OCI-LY1 (cell line): ENCODE measurements at regions not wholly inside any gene's neighbourhood (a gene's known extent, or its start where the extent isn't known, plus 50 kb on each side); places are given as distances from the start of the nearest gene placed in this dataset.

Experiments
- H2AFZ ChIP-seq: fragments of 200-600 bp; sonication (generic), shearing (Covaris generic); 2 replicates; pipeline ENCODE4 v1.6.0; 2014; ENCODE audit warnings: antibody characterized with exemption, mild to moderate bottlenecking, low read length
- H3F3A ChIP-seq: fragments of 200-600 bp; sonication (generic), shearing (Covaris generic); 2 replicates; pipeline ENCODE4 v1.6.0; 2014; ENCODE audit warnings: mild to moderate bottlenecking, antibody characterized with exemption, low read length, moderate library complexity; ENCODE audit not compliant: insufficient read depth
- H3K27ac ChIP-seq: fragments of 200-600 bp; sonication (generic); 2 replicates; pipeline ENCODE4 v1.5.1; 2014; ENCODE audit warnings: low read length, mixed run types, mild to moderate bottlenecking, low read depth; ENCODE audit not compliant: poor library complexity, severe bottlenecking
- H3K27me3 ChIP-seq: fragments of 200-600 bp; sonication (generic); 2 replicates; pipeline ENCODE4 v1.6.0; 2014; ENCODE audit warnings: antibody characterized with exemption, mild to moderate bottlenecking, low read length, moderate library complexity; ENCODE audit not compliant: insufficient read depth
- H3K36me3 ChIP-seq: fragments of 200-600 bp; sonication (generic); 2 replicates; pipeline ENCODE4 v1.6.1; 2014; ENCODE audit warnings: mild to moderate bottlenecking, antibody characterized with exemption, low read length, moderate library complexity, mixed read lengths; ENCODE audit not compliant: insufficient read depth
- H3K4me1 ChIP-seq: fragments of 200-600 bp; sonication (generic); 2 replicates; pipeline ENCODE4 v1.5.1; 2014; ENCODE audit warnings: mild to moderate bottlenecking, low read length, moderate library complexity; ENCODE audit not compliant: insufficient read depth, severe bottlenecking
- H3K4me2 ChIP-seq: fragments of 200-600 bp; sonication (generic), shearing (Covaris generic); 2 replicates; pipeline ENCODE4 v1.6.1; 2014; ENCODE audit warnings: low read length
- H3K4me3 ChIP-seq: fragments of 200-600 bp; sonication (generic); 2 replicates; pipeline ENCODE4 v1.5.1; 2014; ENCODE audit warnings: low read length, low read depth, mild to moderate bottlenecking, mixed read lengths; ENCODE audit not compliant: poor library complexity, severe bottlenecking
- H3K79me2 ChIP-seq: fragments of 200-600 bp; shearing (Covaris generic); 2 replicates; pipeline ENCODE4 v1.6.1; 2016; ENCODE audit warnings: mixed run types, low read length, mixed read lengths; ENCODE audit not compliant: insufficient read depth
- H3K9ac ChIP-seq: fragments of 200-600 bp; sonication (generic), shearing (Covaris generic); 2 replicates; pipeline ENCODE4 v1.6.1; 2014; ENCODE audit warnings: mild to moderate bottlenecking, low read length, mixed read lengths
- H3K9me2 ChIP-seq: fragments of 200-600 bp; sonication (generic), shearing (Covaris generic); 2 replicates; pipeline ENCODE4 v1.6.1; 2014; ENCODE audit warnings: low read depth, mild to moderate bottlenecking, low read length, mixed read lengths
- H3K9me3 ChIP-seq: fragments of 200-600 bp; shearing (Covaris generic); 2 replicates; pipeline ENCODE4 v1.6.1; 2014; ENCODE audit warnings: low read length, mixed read lengths
- H4K20me1 ChIP-seq: fragments of 200-600 bp; sonication (generic), shearing (Covaris generic); 2 replicates; pipeline ENCODE4 v1.6.0; 2016; ENCODE audit warnings: mild to moderate bottlenecking, low read length; ENCODE audit not compliant: insufficient read depth
- EZH2 ChIP-seq: fragments of 200-600 bp; sonication (generic), shearing (Covaris generic); IDR thresholded peaks from 2 replicates; pipeline ENCODE4 v1.8.0; 2017; ENCODE audit warnings: borderline replicate concordance, mixed run types, mild to moderate bottlenecking, antibody characterized with exemption, low read length, moderate library complexity, mixed read lengths
- TF ChIP-seq, protein P1 (sequence below): fragments of 200-600 bp; sonication (generic), shearing (Covaris generic); IDR thresholded peaks from 2 replicates; pipeline ENCODE4 v1.5.1; 2017; ENCODE audit warnings: mild to moderate bottlenecking, antibody characterized with exemption, low read length, moderate library complexity, mixed read lengths

- Histone ChIP-seq H3K9ac (no peak overlapping the region), H3K4me3 (no peak overlapping the region), H2AFZ (no peak overlapping the region), H3K27ac (no peak overlapping the region), H3K4me2 (no peak overlapping the region), H3K4me1 (no peaks in the 10 kb centered on the region), H3K36me3 (no peaks in the 10 kb centered on the region), H3F3A (no peaks in the 10 kb centered on the region), H4K20me1 (no peaks in the 10 kb centered on the region), H3K27me3 (no peaks in the 10 kb centered on the region), H3K9me2 (no peaks in the 10 kb centered on the region), H3K79me2 (no peaks in the 10 kb centered on the region), H3K9me3 (no peaks in the 10 kb centered on the region)
- no peak for TF ChIP-seq EZH2
- TF ChIP-seq, protein P1, sequence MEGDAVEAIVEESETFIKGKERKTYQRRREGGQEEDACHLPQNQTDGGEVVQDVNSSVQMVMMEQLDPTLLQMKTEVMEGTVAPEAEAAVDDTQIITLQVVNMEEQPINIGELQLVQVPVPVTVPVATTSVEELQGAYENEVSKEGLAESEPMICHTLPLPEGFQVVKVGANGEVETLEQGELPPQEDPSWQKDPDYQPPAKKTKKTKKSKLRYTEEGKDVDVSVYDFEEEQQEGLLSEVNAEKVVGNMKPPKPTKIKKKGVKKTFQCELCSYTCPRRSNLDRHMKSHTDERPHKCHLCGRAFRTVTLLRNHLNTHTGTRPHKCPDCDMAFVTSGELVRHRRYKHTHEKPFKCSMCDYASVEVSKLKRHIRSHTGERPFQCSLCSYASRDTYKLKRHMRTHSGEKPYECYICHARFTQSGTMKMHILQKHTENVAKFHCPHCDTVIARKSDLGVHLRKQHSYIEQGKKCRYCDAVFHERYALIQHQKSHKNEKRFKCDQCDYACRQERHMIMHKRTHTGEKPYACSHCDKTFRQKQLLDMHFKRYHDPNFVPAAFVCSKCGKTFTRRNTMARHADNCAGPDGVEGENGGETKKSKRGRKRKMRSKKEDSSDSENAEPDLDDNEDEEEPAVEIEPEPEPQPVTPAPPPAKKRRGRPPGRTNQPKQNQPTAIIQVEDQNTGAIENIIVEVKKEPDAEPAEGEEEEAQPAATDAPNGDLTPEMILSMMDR, result no peak
Observed at GRCh38 chr3:180743813-180744590, 64.7 kb upstream of the CCDC39 start.

- H3K9ac ChIP-seq, result no peak overlapping the region
- H3K9me3 ChIP-seq, result no peaks in the 10 kb centered on the region
- H3K4me3 ChIP-seq, result no peak overlapping the region
- no peaks in the 10 kb centered on the region for H3K9me2 ChIP-seq
- H3K27ac ChIP-seq, result no peak overlapping the region
- no peaks in the 10 kb centered on the region for H3K79me2 ChIP-seq
- no peak overlapping the region for H3K4me2 ChIP-seq
- H4K20me1 ChIP-seq, result no peaks in the 10 kb centered on the region
- no peaks in the 10 kb centered on the region for H3F3A ChIP-seq
- no peak overlapping the region for H2AFZ ChIP-seq
- no peak for TF ChIP-seq EZH2
- H3K4me1 ChIP-seq, result no peaks in the 10 kb centered on the region
- H3K27me3 ChIP-seq, result no peaks in the 10 kb centered on the region
- no peaks in the 10 kb centered on the region for H3K36me3 ChIP-seq
Observed at GRCh38 chr3:180747805-180748361, 68.6 kb upstream of the CCDC39 start.

- H3K9me3 ChIP-seq, result no peaks in the 10 kb centered on the region
- TF ChIP-seq EZH2, result no peak
- TF ChIP-seq, protein P1, result no peak
- H2AFZ ChIP-seq, result no peak overlapping the region
- H3K27ac ChIP-seq, result no peak overlapping the region
- no peaks in the 10 kb centered on the region for H4K20me1 ChIP-seq
- H3F3A ChIP-seq, result no peaks in the 10 kb centered on the region
- no peaks in the 10 kb centered on the region for H3K79me2 ChIP-seq
- no peak overlapping the region for H3K9ac ChIP-seq
- H3K36me3 ChIP-seq, result no peaks in the 10 kb centered on the region
- H3K4me1 ChIP-seq, result no peaks in the 10 kb centered on the region
- H3K9me2 ChIP-seq, result no peaks in the 10 kb centered on the region
- H3K27me3 ChIP-seq, result no peaks in the 10 kb centered on the region
- no peak overlapping the region for H3K4me3 ChIP-seq
- no peak overlapping the region for H3K4me2 ChIP-seq
Observed at GRCh38 chr3:180749322-180749721, 70.0 kb upstream of the CCDC39 start.
